ENCODE measurements at regions not wholly inside any gene's neighbourhood (a gene's known extent, or its start where the extent isn't known, plus 50 kb on each side); places are given as distances from the start of the nearest gene placed in this dataset.
"Not testable (repeated sequence)": the region's sequence is repeated elsewhere in the genome, so short reads cannot be mapped to it uniquely, and the experiment has no call there.

DNA sequence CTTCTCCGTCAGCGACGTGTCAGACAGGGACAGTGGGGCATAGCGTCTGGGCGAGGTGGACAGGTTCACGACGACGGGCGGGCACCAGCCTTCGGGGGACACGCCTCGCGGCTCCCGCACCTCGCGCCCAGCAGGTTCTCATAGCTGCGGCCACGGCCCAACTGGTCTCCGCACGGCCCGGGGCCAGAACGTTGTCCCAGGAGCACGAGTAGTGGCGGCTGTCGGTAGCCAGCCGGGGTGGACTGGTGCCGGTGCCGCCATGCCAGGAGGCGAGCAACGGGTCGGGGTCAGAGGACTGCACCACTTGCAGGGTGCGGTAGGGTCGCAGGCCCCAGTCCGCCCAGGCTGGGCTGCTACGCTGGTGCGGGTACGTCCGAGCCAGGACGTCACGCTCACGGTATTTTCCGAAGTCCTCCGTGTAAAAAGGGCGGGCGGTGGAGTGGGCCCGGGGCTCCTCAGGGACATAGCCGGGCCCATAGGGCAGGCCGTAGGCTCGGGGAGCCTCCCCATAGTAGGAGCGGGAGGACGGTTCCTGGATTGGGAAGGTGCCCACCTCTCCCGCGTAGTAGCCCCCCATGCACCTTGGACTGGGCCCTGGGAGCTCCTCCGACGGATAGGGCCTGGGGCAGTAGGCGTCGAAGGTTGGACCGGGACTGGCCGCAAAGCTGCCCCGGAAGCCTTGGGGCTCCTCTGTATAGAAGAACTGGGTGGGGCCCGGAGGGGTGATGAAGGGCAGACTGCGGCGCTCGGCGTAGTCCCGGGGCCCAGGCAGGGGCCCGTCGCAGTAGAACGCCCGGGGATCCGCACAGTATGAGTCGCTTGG, 301.2 kb downstream of the CCDC74A start:
- not testable (repeated sequence) for DNase-seq

- not testable (repeated sequence) for DNase-seq
Observed at GRCh38 chr2:131829456-131830241, 302.0 kb downstream of the CCDC74A start.

DNA sequence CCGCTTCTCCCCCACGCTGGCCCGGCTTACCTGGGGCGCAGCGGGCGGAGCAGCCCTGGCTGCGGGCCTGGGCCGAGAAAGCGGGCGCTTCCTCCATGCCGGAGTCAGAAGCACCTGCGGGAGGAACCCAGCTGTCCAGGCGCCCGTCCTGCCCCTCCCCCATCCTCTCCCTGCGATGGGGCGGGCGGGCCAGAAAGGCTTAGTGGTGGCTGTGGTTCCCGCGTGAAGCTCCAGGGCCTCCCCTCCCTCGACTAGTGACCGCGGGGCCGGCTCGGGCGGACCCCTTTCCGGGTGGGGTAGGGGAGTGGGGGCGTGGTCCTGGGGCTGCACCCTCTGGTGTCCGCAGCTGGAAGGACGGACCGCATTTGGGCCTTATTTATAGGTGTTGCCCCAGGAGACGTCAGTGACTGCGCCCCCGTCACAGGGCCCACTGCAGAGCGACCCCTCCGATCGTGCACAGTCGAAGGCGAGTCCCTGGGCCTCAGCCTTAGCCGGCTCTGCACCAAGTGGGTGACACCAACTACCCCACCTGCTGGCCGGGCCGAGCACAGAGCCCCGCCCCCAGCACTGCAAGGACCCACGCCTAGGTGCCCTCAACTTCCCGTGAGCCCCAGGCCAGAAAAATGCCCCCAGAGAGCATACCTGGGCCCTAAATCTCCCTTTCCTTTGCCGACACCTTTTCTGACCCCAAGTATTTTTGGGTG, 302.7 kb downstream of the CCDC74A start:
- DNase-seq: not testable (repeated sequence)

GRCh38 chr2:131830946-131831310, 303.2 kb downstream of the CCDC74A start:
- not testable (repeated sequence) for DNase-seq

GRCh38 chr2:131831450-131832208, 303.9 kb downstream of the CCDC74A start:
- DNase-seq: not testable (repeated sequence)

GRCh38 chr2:131832209-131832780, 304.6 kb downstream of the CCDC74A start:
- not testable (repeated sequence) for DNase-seq

DNA sequence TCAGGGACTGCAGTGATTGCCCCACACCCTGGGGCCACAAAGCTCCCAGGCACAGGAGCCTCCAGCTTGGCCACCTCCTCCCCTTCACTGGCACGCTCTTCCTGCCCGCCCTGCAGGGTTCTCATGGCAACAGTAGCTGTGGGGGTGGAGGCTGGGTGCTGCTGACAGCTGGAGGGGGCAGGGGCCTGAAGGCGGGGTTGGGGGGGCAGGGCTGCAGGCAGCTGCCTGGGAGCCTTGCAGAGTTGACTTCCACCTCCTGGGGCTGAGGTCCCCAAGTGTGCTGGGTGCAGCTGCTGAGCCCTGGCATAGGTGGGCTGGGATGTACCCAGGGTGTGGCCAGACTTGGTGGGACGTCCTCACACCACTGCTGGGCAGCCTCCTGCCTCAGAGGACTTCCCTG, 305.2 kb downstream of the CCDC74A start:
- DNase-seq: not testable (repeated sequence)

DNA sequence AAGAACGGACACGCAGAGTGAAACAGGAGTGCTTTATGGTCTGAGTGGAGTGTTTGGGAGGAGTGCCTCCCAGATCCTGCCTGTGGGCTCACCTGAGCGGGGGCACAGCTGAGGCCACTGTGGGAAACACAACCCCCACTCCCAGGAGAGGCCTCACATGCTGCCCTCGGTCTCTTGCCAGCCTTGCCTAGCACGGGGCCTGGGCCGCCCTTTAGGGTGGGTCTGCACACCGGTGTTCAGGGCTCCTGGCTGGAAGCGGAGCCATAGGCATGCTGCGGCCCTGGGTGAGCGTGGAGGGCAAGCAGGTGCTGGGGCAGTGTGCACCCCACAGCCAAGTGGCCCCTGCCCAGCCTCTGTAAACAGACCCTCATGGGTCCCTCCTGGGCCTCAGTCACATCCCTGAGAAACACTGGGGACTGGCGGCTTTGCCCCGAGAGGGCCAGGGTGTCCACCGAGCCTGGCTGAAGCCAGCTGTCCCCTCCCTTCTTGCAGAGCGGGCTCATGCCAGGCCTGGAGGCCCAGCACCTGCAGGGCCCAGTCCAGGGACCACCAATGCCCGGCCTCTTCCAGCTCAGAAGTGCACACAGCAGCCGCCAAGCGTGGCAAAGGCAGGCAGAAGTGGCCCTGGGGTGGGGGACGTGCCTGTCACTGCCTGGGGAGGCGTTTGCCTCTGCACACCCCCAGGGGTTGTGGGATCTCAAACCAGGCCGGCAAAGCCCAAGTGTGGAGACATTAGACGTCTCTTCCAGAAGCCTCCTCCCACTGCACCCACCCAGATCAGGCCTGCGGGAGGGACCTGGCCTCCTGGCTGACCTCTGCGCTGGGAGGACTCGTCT, 305.9 kb downstream of the CCDC74A start:
- DNase-seq: not testable (repeated sequence)

GRCh38 chr2:131834203-131835020, 306.7 kb downstream of the CCDC74A start:
- not testable (repeated sequence) for DNase-seq

DNA sequence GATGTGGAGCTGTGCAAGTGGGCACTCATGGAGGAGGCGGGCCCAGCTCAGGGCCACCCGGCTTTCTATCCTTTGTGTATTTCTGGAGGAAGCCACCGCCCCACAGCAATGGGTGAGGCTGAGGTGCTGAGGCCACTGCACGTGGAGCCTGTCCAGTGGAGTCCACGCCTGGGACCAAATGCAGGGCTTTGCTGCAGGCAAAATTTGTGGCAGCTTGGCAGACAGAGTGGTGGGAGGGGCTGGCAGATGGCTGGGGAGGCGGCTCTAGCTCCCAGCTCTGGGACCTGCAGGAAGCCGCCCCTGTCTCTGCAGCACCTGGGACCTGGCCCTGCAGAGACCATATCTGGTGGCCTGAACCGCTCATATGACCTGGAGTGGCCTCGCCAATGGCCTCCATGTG, 307.3 kb downstream of the CCDC74A start:
- DNase-seq: not testable (repeated sequence)

GRCh38 chr2:131835621-131836091, 308.0 kb downstream of the CCDC74A start:
- DNase-seq: no peak

DNA sequence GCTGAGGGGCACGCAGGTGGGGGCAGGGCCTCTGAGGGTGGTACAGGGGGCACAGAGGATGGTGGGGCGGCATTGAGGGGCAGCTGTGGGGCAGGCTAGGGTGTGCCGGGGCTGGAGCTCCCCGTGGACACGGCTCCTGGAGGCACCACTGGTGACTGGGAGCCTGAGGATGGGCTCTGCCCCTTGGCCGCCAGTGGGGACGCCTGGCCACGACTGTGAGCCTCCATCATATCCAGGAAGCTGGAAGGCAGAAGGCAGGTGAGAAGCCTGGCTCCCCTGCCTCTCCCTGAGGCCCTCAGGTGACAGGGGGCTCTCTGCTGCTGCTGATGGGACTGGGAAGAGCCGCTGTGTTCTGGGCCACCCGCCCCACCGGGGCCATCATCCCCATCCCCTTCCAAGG, 308.4 kb downstream of the CCDC74A start:
- DNase-seq: not testable (repeated sequence)

DNA sequence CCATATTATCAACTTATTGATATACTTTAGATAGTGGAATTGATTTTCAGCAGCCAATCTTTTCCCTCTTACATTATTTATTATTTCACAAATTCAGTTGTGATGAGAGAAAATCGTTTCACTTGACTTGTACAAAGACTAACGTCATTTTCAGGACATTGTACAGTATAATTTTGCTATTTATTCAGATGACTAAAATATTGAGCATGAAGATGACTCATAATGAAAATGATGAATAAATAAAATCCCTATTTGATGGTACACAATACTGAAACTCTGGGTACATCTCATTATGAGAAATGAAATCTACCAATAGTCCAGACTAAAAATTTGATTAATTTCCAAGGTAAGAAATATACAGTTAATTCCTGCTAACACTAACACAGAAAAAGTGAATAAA, 316.4 kb downstream of the CCDC74A start:
- not testable (repeated sequence) for DNase-seq

DNA sequence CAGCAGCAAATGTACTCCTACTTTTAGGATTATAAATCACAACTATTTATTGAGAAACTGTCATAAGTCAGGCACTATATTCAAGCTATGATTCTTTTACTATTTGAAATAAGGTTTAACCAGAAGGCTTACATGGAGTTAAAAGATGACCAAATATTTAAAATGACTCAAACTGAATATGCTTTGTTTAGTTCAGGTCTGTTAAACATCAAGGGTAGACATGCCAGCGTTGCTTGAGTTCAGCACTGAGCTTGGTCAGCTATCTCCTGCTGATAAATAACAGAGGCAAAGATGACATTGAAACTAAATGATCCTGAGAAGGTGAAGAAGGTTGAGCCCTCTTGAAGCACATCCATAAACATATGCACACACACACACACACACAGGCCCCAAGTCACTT, 305.6 kb downstream of the ANKRD30BL start:
- not testable (repeated sequence) for DNase-seq

GRCh38 chr2:131858197-131858596, 303.6 kb downstream of the ANKRD30BL start:
- not testable (repeated sequence) for DNase-seq
